Loucy (cell line): ENCODE measurements at regions not wholly inside any gene's neighbourhood (a gene's known extent, or its start where the extent isn't known, plus 50 kb on each side); places are given as distances from the start of the nearest gene placed in this dataset.

Source experiments
- EZH2phosphoT487 ChIP-seq: fragments of 200-600 bp; IDR thresholded peaks from 2 replicates; pipeline ENCODE4 v1.6.1; 2018; ENCODE audit warnings: antibody characterized with exemption, mild to moderate bottlenecking, moderate library complexity, borderline replicate concordance
- TF ChIP-seq, protein P1 (sequence below): fragments of 200-600 bp; sonication (generic); conservative IDR thresholded peaks from 2 replicates; pipeline ENCODE4 v1.5.1; 2014; ENCODE audit warnings: mild to moderate bottlenecking, antibody characterized with exemption, low read length

DNA sequence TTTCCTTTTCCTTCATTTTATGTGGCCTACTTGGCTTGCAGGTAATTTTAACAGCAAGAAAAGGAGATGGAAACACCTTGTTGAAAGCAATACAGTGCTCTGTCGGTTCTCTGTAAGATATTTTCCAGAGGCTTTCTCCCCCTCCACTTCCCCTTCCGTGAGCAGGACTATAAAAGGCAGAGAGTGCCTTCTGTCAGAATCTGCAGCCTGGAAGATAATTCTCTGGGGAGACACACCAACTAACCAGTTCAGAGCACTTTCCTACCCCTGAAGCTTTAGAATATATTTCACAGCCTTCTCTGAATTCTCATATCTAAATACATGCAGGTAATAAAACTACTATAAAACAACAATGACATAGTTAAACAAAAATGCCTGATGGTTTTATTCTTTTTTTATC is 141.1 kb downstream of the IDS start:
- TF ChIP-seq, protein P1, sequence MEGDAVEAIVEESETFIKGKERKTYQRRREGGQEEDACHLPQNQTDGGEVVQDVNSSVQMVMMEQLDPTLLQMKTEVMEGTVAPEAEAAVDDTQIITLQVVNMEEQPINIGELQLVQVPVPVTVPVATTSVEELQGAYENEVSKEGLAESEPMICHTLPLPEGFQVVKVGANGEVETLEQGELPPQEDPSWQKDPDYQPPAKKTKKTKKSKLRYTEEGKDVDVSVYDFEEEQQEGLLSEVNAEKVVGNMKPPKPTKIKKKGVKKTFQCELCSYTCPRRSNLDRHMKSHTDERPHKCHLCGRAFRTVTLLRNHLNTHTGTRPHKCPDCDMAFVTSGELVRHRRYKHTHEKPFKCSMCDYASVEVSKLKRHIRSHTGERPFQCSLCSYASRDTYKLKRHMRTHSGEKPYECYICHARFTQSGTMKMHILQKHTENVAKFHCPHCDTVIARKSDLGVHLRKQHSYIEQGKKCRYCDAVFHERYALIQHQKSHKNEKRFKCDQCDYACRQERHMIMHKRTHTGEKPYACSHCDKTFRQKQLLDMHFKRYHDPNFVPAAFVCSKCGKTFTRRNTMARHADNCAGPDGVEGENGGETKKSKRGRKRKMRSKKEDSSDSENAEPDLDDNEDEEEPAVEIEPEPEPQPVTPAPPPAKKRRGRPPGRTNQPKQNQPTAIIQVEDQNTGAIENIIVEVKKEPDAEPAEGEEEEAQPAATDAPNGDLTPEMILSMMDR, result no peak
- no peak for TF ChIP-seq EZH2phosphoT487
